ENCODE measurements at regions not wholly inside any gene's neighbourhood (a gene's known extent, or its start where the extent isn't known, plus 50 kb on each side); places are given as distances from the start of the nearest gene placed in this dataset.

- DNase-seq (no peak), ATAC-seq (ENCODE audit: low read depth) (no peak)
- H2BK5ac ChIP-seq (ENCODE audit: low read depth, low read length, poor library complexity, severe bottlenecking): no peak overlapping the region
- ChIA-PET CTCF (no interaction called here), POLR2A (ENCODE audit: unreplicated experiment) (no interaction called here)
- no peak overlapping the region for H4K91ac ChIP-seq (ENCODE audit: insufficient read depth, low read depth, low read length)
- no peak for TF ChIP-seq NFE2L2 (IDR thresholded peaks at IDR 0.05; ENCODE audit: low read depth, low read length)
- no peak for TF ChIP-seq FOS (IDR thresholded peaks at IDR 0.05; ENCODE audit: low read depth, low read length)
- no peak for TF ChIP-seq BHLHE40 (IDR thresholded peaks at IDR 0.05; ENCODE audit: low read depth, low read length)
- no peak for TF ChIP-seq POLR2A (IDR thresholded peaks at IDR 0.05; ENCODE audit: low read depth, low read length)
- no peak for TF ChIP-seq CTCF (conservative IDR thresholded peaks at IDR 0.05; ENCODE audit: low read depth, low read length)
- no peak overlapping the region for H4K5ac ChIP-seq (ENCODE audit: low read depth, low read length)
- no peak overlapping the region for H4K8ac ChIP-seq (ENCODE audit: low read depth in 2 of 2, low read length in 2 of 2)
- dilution Hi-C loops (cut with HindIII; ENCODE audit: low sequenced_read_pairs, unreplicated experiment): no loop called here
- no peak overlapping the region for H3K14ac ChIP-seq (replicated peaks; ENCODE audit: low read depth, low read length)
- no peak overlapping the region for H2BK120ac ChIP-seq (ENCODE audit: low read depth, low read length)
- H3K18ac ChIP-seq (ENCODE audit: low read depth, low read length): no peak overlapping the region
- no peak overlapping the region for H2AK5ac ChIP-seq (ENCODE audit: low read depth, low read length)
- no peaks in the 10 kb centered on the region for H3K27me3 ChIP-seq (ENCODE audit: control insufficient read depth, insufficient read depth, low read length)
- H3K4ac ChIP-seq (ENCODE audit: low read depth, low read length): no peak overlapping the region
- WGBS, 2 experiments (ENCODE audit: extremely low coverage in 2 of 2, insufficient read length in 1 of 2): no CpG with 5 or more reads among the region's 5 CpGs
- H3K79me1 ChIP-seq (ENCODE audit: low read depth in 1 of 2, low read length in 2 of 2): no peaks in the 10 kb centered on the region
- no TSS peak for BruUV-seq (replicated peaks)
- no peaks in the 10 kb centered on the region for H4K20me1 ChIP-seq (ENCODE audit: insufficient read depth, low read length)
- H3K9ac ChIP-seq (ENCODE audit: low read depth, low read length): no peak overlapping the region
- H2AK9ac ChIP-seq (replicated peaks; ENCODE audit: low read depth, low read length, poor library complexity): no peak overlapping the region
- no peak overlapping the region for H3K4me3 ChIP-seq (ENCODE audit: insufficient read depth, low read depth, low read length)
- no peaks in the 10 kb centered on the region for H3K4me1 ChIP-seq (ENCODE audit: control insufficient read depth, insufficient read depth, low read length)
- H3K4me2 ChIP-seq (ENCODE audit: low read depth, low read length): no peak overlapping the region
- intact Hi-C loops (cut with micrococcal nuclease): no loop called here
- no peak overlapping the region for H2AFZ ChIP-seq (replicated peaks; ENCODE audit: low read length, poor library complexity)
- H3K56ac ChIP-seq (ENCODE audit: extremely low read depth, insufficient read depth, low read length): no peak overlapping the region
- in situ Hi-C loops (cut with MboI; ENCODE audit: low sequenced_read_pairs): no loop called here
- H3K27ac ChIP-seq (ENCODE audit: insufficient read depth, low read length): no peak overlapping the region
- H3K9me3 ChIP-seq (ENCODE audit: control insufficient read depth, insufficient read depth, low read length): no peaks in the 10 kb centered on the region; the same call in 1 of the 2 replicates
- no peak overlapping the region for H2BK20ac ChIP-seq (ENCODE audit: low read depth, low read length)
- H2BK15ac ChIP-seq (ENCODE audit: low read depth, low read length): no peak overlapping the region
- H3K36me3 ChIP-seq (ENCODE audit: control insufficient read depth, insufficient read depth, low read length): no peaks in the 10 kb centered on the region
- no peaks in the 10 kb centered on the region for H3K9me1 ChIP-seq (ENCODE audit: insufficient read depth, low read length)
- H3K23ac ChIP-seq (ENCODE audit: low read depth, low read length): no peak overlapping the region
Measured at GRCh38 chr3:20543535-20544226, 357.7 kb upstream of the SGO1 start.
